ENCODE measurements at regions not wholly inside any gene's neighbourhood (a gene's known extent, or its start where the extent isn't known, plus 50 kb on each side); places are given as distances from the start of the nearest gene placed in this dataset.

DNA sequence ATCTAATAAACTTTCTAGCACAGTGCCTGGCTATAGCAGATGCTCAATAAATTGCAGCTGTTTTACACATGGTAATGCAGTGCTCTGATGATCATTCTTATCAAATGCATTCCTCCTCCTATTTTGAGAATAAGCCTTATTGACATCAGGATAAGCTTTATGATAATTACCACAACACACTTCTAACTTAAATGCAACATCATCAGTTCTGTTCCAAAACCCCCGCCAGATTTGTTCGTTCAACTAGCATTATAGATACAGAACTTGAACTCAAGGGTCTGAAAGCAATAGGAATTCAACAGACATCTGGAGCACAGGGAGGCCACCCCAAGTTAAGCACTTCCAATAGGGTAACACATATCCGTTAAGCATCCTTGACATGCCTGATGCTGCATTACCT, 684.4 kb upstream of the LMCD1 start:
- ChIA-PET SMC1A (ENCODE audit: uncharacterized antibody, unreplicated experiment) (no interaction called here), CTCF (no interaction called here), RAD21 (ENCODE audit: unreplicated experiment) (no interaction called here), POLR2A (no interaction called here)
- H3K4me1 ChIP-seq (ENCODE audit: control insufficient read depth, insufficient read depth, low read length), result no peaks in the 10 kb centered on the region
- no peaks in the 10 kb centered on the region for H3K27me3 ChIP-seq (replicated peaks in 1 of 2; ENCODE audit: control insufficient read depth in 2 of 2, insufficient read depth in 2 of 2, low read length in 1 of 2)
- no peak overlapping the region for H2AFZ ChIP-seq (ENCODE audit: control insufficient read depth, low read depth, low read length)
- in situ Hi-C loops (cut with MboI) (no loop called here), intact Hi-C loops (cut with micrococcal nuclease; ENCODE audit: unreplicated experiment) (no loop called here)
- DNase-seq (ENCODE audit: low read depth, low spot score) (no peak), ATAC-seq (no peak), FAIRE-seq (no peak)
- no peak overlapping the region for H3K9ac ChIP-seq (ENCODE audit: control insufficient read depth, insufficient read depth, low read length)
- H3K4me3 ChIP-seq, result no peak overlapping the region
- H4K20me1 ChIP-seq (ENCODE audit: control insufficient read depth, insufficient read depth), result no peaks in the 10 kb centered on the region
- H3K4me2 ChIP-seq (ENCODE audit: control insufficient read depth, insufficient read depth), result no peak overlapping the region
- WGBS (ENCODE audit: insufficient coverage, insufficient replicate concordance, low lambda C conversion rate, missing lambda C conversion rate), result 41% methylated on average over 3 of the region's 3 CpGs
- no peaks in the 10 kb centered on the region for H3K79me2 ChIP-seq (ENCODE audit: control insufficient read depth, insufficient read depth, low read length)
- H3K36me3 ChIP-seq (ENCODE audit: control insufficient read depth in 2 of 2, insufficient read depth in 2 of 2, low read length in 1 of 2), result no peaks in the 10 kb centered on the region
- H3K9me3 ChIP-seq (replicated peaks; ENCODE audit: control insufficient read depth, insufficient read depth, low read length), result no peaks in the 10 kb centered on the region
- no peak overlapping the region for H3K27ac ChIP-seq (ENCODE audit: control insufficient read depth, insufficient read depth)
- TF ChIP-seq EP300 (IDR thresholded peaks at IDR 0.05; ENCODE audit: borderline replicate concordance in 1 of 2, control insufficient read depth in 1 of 2, low read depth in 2 of 2, low read length in 2 of 2) (no peak), ZNF622 (IDR thresholded peaks at IDR 0.05) (no peak), SMARCA5 (IDR thresholded peaks at IDR 0.05) (no peak)
- BruUV-seq (replicated peaks), result no TSS peak

DNA sequence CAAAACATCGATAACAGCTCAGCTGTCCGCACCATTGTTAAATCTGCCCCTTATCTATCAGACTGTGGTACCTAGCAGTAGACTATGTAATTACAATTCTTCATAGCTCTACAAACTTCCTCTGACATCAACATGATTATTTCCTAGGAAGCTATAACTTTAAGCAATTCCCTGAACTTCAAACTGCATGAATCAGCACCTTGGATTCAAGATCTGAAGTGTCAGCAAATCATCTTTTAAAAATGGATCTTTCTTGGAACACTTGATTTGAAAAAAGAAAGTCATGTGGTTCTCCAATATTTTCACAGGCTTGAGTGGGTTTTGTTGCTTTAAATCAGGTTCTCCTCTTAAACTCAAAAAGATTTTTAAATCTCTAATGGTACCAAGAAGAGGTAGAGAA, 680.7 kb upstream of the LMCD1 start:
- DNase-seq (ENCODE audit: low read depth, low spot score), result no peak
- H3K27me3 ChIP-seq (replicated peaks in 1 of 2; ENCODE audit: control insufficient read depth in 2 of 2, insufficient read depth in 2 of 2, low read length in 1 of 2), result no peaks in the 10 kb centered on the region
- no peaks in the 10 kb centered on the region for H4K20me1 ChIP-seq (ENCODE audit: control insufficient read depth, insufficient read depth)
- no peak for ATAC-seq
- no peak overlapping the region for H3K4me3 ChIP-seq
- H3K9me3 ChIP-seq (replicated peaks; ENCODE audit: control insufficient read depth, insufficient read depth, low read length), result no peaks in the 10 kb centered on the region; the same call in 1 of the 3 replicates
- no peak overlapping the region for H3K27ac ChIP-seq (ENCODE audit: control insufficient read depth, insufficient read depth)
- CTCF ChIA-PET, result no interaction called here
- no peak overlapping the region for H3K9ac ChIP-seq (ENCODE audit: control insufficient read depth, insufficient read depth, low read length)
- WGBS (ENCODE audit: insufficient coverage, insufficient replicate concordance, low lambda C conversion rate, missing lambda C conversion rate), result 0% methylated on average over 2 of the region's 2 CpGs
- SMC1A ChIA-PET (ENCODE audit: uncharacterized antibody, unreplicated experiment), result no interaction called here
- no TSS peak for BruUV-seq (replicated peaks)
- H3K4me2 ChIP-seq (ENCODE audit: control insufficient read depth, insufficient read depth), result no peak overlapping the region
- FAIRE-seq, result no peak
- RAD21 ChIA-PET (ENCODE audit: unreplicated experiment), result no interaction called here
- no peaks in the 10 kb centered on the region for H3K4me1 ChIP-seq (ENCODE audit: control insufficient read depth, insufficient read depth, low read length)
- no peaks in the 10 kb centered on the region for H3K79me2 ChIP-seq (ENCODE audit: control insufficient read depth, insufficient read depth, low read length)
- intact Hi-C loops (cut with micrococcal nuclease; ENCODE audit: unreplicated experiment), result no loop called here
- in situ Hi-C loops (cut with MboI), result no loop called here
- POLR2A ChIA-PET, result no interaction called here
- H3K36me3 ChIP-seq (ENCODE audit: control insufficient read depth in 2 of 2, insufficient read depth in 2 of 2, low read length in 1 of 2), result no peaks in the 10 kb centered on the region
- H2AFZ ChIP-seq (ENCODE audit: control insufficient read depth, low read depth, low read length), result no peak overlapping the region
- TF ChIP-seq DPF2 (IDR thresholded peaks at IDR 0.05), result no peak
- TF ChIP-seq SIN3A (IDR thresholded peaks at IDR 0.05; ENCODE audit: low read depth, low read length), result no peak
- no peak for TF ChIP-seq ZNF622 (IDR thresholded peaks at IDR 0.05)
- TF ChIP-seq, protein P1, sequence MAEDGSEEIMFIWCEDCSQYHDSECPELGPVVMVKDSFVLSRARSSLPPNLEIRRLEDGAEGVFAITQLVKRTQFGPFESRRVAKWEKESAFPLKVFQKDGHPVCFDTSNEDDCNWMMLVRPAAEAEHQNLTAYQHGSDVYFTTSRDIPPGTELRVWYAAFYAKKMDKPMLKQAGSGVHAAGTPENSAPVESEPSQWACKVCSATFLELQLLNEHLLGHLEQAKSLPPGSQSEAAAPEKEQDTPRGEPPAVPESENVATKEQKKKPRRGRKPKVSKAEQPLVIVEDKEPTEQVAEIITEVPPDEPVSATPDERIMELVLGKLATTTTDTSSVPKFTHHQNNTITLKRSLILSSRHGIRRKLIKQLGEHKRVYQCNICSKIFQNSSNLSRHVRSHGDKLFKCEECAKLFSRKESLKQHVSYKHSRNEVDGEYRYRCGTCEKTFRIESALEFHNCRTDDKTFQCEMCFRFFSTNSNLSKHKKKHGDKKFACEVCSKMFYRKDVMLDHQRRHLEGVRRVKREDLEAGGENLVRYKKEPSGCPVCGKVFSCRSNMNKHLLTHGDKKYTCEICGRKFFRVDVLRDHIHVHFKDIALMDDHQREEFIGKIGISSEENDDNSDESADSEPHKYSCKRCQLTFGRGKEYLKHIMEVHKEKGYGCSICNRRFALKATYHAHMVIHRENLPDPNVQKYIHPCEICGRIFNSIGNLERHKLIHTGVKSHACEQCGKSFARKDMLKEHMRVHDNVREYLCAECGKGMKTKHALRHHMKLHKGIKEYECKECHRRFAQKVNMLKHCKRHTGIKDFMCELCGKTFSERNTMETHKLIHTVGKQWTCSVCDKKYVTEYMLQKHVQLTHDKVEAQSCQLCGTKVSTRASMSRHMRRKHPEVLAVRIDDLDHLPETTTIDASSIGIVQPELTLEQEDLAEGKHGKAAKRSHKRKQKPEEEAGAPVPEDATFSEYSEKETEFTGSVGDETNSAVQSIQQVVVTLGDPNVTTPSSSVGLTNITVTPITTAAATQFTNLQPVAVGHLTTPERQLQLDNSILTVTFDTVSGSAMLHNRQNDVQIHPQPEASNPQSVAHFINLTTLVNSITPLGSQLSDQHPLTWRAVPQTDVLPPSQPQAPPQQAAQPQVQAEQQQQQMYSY (CRISPR knock-in tag; IDR thresholded peaks at IDR 0.05), result no peak
- no peak for TF ChIP-seq SIX5 (IDR thresholded peaks at IDR 0.05; ENCODE audit: low read depth, low read length, severe bottlenecking)
- TF ChIP-seq, protein P2, sequence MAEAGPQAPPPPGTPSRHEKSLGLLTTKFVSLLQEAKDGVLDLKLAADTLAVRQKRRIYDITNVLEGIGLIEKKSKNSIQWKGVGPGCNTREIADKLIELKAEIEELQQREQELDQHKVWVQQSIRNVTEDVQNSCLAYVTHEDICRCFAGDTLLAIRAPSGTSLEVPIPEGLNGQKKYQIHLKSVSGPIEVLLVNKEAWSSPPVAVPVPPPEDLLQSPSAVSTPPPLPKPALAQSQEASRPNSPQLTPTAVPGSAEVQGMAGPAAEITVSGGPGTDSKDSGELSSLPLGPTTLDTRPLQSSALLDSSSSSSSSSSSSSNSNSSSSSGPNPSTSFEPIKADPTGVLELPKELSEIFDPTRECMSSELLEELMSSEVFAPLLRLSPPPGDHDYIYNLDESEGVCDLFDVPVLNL (IDR thresholded peaks at IDR 0.05; ENCODE audit: low read depth, low read length), result no peak
- TF ChIP-seq, protein P3, sequence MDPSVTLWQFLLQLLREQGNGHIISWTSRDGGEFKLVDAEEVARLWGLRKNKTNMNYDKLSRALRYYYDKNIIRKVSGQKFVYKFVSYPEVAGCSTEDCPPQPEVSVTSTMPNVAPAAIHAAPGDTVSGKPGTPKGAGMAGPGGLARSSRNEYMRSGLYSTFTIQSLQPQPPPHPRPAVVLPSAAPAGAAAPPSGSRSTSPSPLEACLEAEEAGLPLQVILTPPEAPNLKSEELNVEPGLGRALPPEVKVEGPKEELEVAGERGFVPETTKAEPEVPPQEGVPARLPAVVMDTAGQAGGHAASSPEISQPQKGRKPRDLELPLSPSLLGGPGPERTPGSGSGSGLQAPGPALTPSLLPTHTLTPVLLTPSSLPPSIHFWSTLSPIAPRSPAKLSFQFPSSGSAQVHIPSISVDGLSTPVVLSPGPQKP (IDR thresholded peaks at IDR 0.05; ENCODE audit: low read depth, low read length), result no peak
- TF ChIP-seq ZNF207 (IDR thresholded peaks at IDR 0.05; ENCODE audit: borderline replicate concordance), result no peak
- TF ChIP-seq POLR2A (IDR thresholded peaks at IDR 0.05; ENCODE audit: low read depth, low read length), result no peak
- TF ChIP-seq FOXK2 (IDR thresholded peaks at IDR 0.05), result no peak
- TF ChIP-seq, protein P4, sequence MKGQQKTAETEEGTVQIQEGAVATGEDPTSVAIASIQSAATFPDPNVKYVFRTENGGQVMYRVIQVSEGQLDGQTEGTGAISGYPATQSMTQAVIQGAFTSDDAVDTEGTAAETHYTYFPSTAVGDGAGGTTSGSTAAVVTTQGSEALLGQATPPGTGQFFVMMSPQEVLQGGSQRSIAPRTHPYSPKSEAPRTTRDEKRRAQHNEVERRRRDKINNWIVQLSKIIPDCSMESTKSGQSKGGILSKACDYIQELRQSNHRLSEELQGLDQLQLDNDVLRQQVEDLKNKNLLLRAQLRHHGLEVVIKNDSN (IDR thresholded peaks at IDR 0.05; ENCODE audit: borderline replicate concordance, extremely low read length, insufficient read depth, low read depth, low read length), result no peak
